HL-60 (cell line): ENCODE measurements at regions not wholly inside any gene's neighbourhood (a gene's known extent, or its start where the extent isn't known, plus 50 kb on each side); places are given as distances from the start of the nearest gene placed in this dataset.

Source experiments
- DNase-seq, 2 experiments: peaks; one replicate each; pipeline ENCODE4 v3.0.0-alpha.2; 2010 to 2020; ENCODE audit warnings: low read depth in 1 of 2, low spot score in 1 of 2
- H3K27ac ChIP-seq: fragments of 250-450 bp; sonication (Bioruptor Pico); replicated peaks from 2 replicates; pipeline ENCODE4 v1.5.1; 2020; ENCODE audit warnings: mild to moderate bottlenecking, moderate library complexity
- H3K27me3 ChIP-seq: fragments of 250-450 bp; sonication (Bioruptor Pico); 2 replicates; pipeline ENCODE4 v1.5.1; 2021; ENCODE audit warnings: mild to moderate bottlenecking, moderate library complexity; ENCODE audit not compliant: insufficient read depth, poor library complexity, severe bottlenecking
- H3K4me3 ChIP-seq: replicated peaks from 2 replicates; pipeline ENCODE4 v1.5.1; 2011; ENCODE audit warnings: mild to moderate bottlenecking, control low read depth, low read length; ENCODE audit not compliant: insufficient read depth
- GABPA ChIP-seq: IDR thresholded peaks from 2 replicates; pipeline ENCODE4 v1.6.1; 2012; ENCODE audit warnings: low read depth
- POLR2AphosphoS5 ChIP-seq: IDR thresholded peaks from 2 replicates; pipeline ENCODE4 v1.6.1; 2012; ENCODE audit warnings: low read depth
- SPI1 ChIP-seq: IDR thresholded peaks from 2 replicates; pipeline ENCODE4 v1.6.1; 2012; ENCODE audit warnings: low read depth, mild to moderate bottlenecking, borderline replicate concordance
- TF ChIP-seq, protein P1 (sequence below): IDR thresholded peaks from one replicate; pipeline ENCODE4 v1.5.1; 2011; ENCODE audit warnings: low read length, control low read depth, inconsistent platforms; ENCODE audit not compliant: insufficient read depth
- TF ChIP-seq, protein P2 (sequence below): IDR thresholded peaks from 2 replicates; pipeline ENCODE4 v1.6.1; 2012; ENCODE audit warnings: low read depth; ENCODE audit not compliant: insufficient replicate concordance

DNA sequence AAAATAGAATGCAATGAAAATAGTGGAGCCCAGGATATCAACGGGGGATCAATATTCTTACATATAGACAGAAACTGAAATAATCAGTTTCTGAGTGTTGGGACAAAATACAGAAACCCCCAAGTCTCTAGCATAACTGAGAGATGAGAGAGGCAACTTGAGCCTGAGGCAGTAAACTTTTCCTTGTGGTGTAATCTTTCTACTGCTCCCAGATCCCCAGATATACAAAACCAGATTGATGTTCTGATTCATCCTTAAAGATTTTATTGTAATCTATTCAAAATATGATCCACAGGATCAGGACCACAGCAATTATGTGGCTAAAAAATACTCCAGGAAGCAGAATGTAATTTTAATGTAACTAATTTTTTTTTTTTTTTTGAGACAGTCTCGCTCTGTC, 2282.6 kb downstream of the ARAP2 start:
- TF ChIP-seq SPI1 (no peak), POLR2AphosphoS5 (no peak), GABPA (no peak)
- TF ChIP-seq, protein P1, sequence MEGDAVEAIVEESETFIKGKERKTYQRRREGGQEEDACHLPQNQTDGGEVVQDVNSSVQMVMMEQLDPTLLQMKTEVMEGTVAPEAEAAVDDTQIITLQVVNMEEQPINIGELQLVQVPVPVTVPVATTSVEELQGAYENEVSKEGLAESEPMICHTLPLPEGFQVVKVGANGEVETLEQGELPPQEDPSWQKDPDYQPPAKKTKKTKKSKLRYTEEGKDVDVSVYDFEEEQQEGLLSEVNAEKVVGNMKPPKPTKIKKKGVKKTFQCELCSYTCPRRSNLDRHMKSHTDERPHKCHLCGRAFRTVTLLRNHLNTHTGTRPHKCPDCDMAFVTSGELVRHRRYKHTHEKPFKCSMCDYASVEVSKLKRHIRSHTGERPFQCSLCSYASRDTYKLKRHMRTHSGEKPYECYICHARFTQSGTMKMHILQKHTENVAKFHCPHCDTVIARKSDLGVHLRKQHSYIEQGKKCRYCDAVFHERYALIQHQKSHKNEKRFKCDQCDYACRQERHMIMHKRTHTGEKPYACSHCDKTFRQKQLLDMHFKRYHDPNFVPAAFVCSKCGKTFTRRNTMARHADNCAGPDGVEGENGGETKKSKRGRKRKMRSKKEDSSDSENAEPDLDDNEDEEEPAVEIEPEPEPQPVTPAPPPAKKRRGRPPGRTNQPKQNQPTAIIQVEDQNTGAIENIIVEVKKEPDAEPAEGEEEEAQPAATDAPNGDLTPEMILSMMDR = no peak
- TF ChIP-seq, protein P2, sequence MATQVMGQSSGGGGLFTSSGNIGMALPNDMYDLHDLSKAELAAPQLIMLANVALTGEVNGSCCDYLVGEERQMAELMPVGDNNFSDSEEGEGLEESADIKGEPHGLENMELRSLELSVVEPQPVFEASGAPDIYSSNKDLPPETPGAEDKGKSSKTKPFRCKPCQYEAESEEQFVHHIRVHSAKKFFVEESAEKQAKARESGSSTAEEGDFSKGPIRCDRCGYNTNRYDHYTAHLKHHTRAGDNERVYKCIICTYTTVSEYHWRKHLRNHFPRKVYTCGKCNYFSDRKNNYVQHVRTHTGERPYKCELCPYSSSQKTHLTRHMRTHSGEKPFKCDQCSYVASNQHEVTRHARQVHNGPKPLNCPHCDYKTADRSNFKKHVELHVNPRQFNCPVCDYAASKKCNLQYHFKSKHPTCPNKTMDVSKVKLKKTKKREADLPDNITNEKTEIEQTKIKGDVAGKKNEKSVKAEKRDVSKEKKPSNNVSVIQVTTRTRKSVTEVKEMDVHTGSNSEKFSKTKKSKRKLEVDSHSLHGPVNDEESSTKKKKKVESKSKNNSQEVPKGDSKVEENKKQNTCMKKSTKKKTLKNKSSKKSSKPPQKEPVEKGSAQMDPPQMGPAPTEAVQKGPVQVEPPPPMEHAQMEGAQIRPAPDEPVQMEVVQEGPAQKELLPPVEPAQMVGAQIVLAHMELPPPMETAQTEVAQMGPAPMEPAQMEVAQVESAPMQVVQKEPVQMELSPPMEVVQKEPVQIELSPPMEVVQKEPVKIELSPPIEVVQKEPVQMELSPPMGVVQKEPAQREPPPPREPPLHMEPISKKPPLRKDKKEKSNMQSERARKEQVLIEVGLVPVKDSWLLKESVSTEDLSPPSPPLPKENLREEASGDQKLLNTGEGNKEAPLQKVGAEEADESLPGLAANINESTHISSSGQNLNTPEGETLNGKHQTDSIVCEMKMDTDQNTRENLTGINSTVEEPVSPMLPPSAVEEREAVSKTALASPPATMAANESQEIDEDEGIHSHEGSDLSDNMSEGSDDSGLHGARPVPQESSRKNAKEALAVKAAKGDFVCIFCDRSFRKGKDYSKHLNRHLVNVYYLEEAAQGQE = no peak
- no peak for DNase-seq
- Histone ChIP-seq H3K27me3 (no peaks in the 10 kb centered on the region), H3K4me3 (no peak overlapping the region), H3K27ac (no peak overlapping the region)

DNA sequence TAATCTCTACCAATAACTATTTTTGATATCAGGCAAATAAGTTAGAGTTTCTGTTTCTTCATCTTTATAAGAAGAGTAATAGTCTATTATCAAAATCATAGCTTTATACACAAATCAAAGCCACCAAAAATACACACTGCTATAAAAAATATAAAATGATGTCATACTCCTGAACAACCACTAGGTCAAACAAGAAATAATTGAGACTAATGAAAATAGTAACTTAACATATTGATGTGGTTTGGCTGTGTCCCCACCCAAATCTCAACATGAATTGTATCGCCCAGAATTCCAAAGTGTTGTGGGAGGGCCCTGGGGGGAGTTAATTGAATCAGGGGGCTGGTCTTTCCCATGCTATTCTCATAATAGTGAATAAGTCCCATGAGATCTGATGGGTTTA, 2277.5 kb downstream of the ARAP2 start:
- no peaks in the 10 kb centered on the region for H3K27me3 ChIP-seq
- no peak overlapping the region for H3K27ac ChIP-seq
- TF ChIP-seq POLR2AphosphoS5 = no peak
- TF ChIP-seq, protein P2 = no peak
- no peak for TF ChIP-seq GABPA
- TF ChIP-seq, protein P1 = no peak
- no peak for TF ChIP-seq SPI1
- no peak overlapping the region for H3K4me3 ChIP-seq
- DNase-seq = no peak

DNA sequence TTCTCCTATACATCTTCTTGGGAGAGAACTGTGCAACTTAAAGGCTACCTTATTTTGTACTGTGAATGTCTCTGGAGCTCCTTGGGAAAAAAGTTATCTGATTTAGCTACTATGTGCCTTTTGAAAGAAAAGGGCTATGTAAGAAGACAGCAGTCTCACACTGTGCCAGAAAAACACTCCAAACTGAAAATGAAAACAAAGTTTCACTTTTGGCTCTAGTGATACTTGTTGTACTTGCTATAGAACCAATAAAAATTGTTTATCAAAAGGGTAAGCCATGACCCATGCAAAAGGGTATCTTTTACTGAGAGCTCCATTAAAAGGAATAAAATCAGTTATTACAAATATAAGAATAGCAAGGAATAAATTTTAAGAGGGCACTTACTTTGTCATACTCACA, 2270.0 kb downstream of the ARAP2 start:
- Histone ChIP-seq H3K27me3 (no peaks in the 10 kb centered on the region), H3K4me3 (no peak overlapping the region), H3K27ac (no peak overlapping the region)
- TF ChIP-seq, protein P1 = no peak
- no peak for TF ChIP-seq POLR2AphosphoS5
- TF ChIP-seq SPI1 = no peak
- TF ChIP-seq GABPA = no peak
- TF ChIP-seq, protein P2 = no peak
- DNase-seq = no peak
